HEK293 (cell line): ENCODE measurements at regions not wholly inside any gene's neighbourhood (a gene's known extent, or its start where the extent isn't known, plus 50 kb on each side); places are given as distances from the start of the nearest gene placed in this dataset.

ENCODE experiments used
- CTCF ChIA-PET: fragments of 350-600 bp; formaldehyde crosslinking; extraction: SDS; loops from one replicate; lab custom pipeline; 2021; ENCODE audit warnings: antibody characterized with exemption; lab: Yijun Ruan, JAX
- POLR2A ChIA-PET: fragments of 300-600 bp; formaldehyde crosslinking; extraction: SDS; loops from one replicate; lab custom pipeline; 2020; ENCODE audit warnings: antibody characterized with exemption, inconsistent platforms; lab: Yijun Ruan, JAX
- H3K27ac ChIP-seq: fragments of 200-500 bp; sonication (Bioruptor generic); 2 replicates; pipeline ENCODE4 v1.5.1; 2014; ENCODE audit warnings: low read depth, low read length, control low read depth, inconsistent platforms; ENCODE audit errors: extremely low read depth
- H3K36me3 ChIP-seq, 2 experiments: fragments of 200-500 bp in 1 of 2; sonication (Bioruptor generic) in 1 of 2; 1 replicate in 1 of 2; 2 replicates in 1 of 2; pipeline ENCODE4 v1.5.1; 2014 to 2017; ENCODE audit warnings: inconsistent platforms in 2 of 2, low read length in 2 of 2; ENCODE audit not compliant: control insufficient read depth in 2 of 2, insufficient read depth in 1 of 2
- H3K4me1 ChIP-seq: fragments of 200-500 bp; sonication (Bioruptor generic); 2 replicates; pipeline ENCODE4 v1.5.1; 2014; ENCODE audit warnings: mild to moderate bottlenecking, low read length, inconsistent platforms; ENCODE audit not compliant: control insufficient read depth, insufficient read depth
- H3K4me3 ChIP-seq: 2 replicates; pipeline ENCODE4 v1.5.1; 2011; ENCODE audit warnings: low read depth, mild to moderate bottlenecking, control low read depth, low read length, moderate library complexity
- H3K9me3 ChIP-seq: fragments of 200-500 bp; sonication (Bioruptor generic); 2 replicates; pipeline ENCODE4 v1.5.1; 2014; ENCODE audit warnings: low read depth, low read length, inconsistent platforms; ENCODE audit not compliant: control insufficient read depth, insufficient read depth
- BCL11B ChIP-seq: fragments of 450-650 bp; formaldehyde crosslinking; IDR thresholded peaks from 2 replicates; pipeline ENCODE4 v1.5.1; 2016; ENCODE audit warnings: low read depth, missing biosample characterization, missing genetic modification characterization
- OVOL3 ChIP-seq: fragments of 450-650 bp; formaldehyde crosslinking; IDR thresholded peaks from 2 replicates; pipeline ENCODE4 v1.5.1; 2016; ENCODE audit warnings: missing biosample characterization, missing genetic modification characterization
- TSHZ1 ChIP-seq: fragments of 450-650 bp; formaldehyde crosslinking; IDR thresholded peaks from 2 replicates; pipeline ENCODE4 v1.5.1; 2016; ENCODE audit warnings: missing biosample characterization, missing genetic modification characterization, borderline replicate concordance
- ZFP69B ChIP-seq: fragments of 450-650 bp; formaldehyde crosslinking; IDR thresholded peaks from 2 replicates; pipeline ENCODE4 v1.5.1; 2016; ENCODE audit warnings: missing biosample characterization, missing genetic modification characterization
- ZIC2 ChIP-seq: fragments of 450-650 bp; formaldehyde crosslinking; IDR thresholded peaks from 2 replicates; pipeline ENCODE4 v1.5.1; 2016; ENCODE audit warnings: missing biosample characterization, missing genetic modification characterization
- ZNF133 ChIP-seq: fragments of 450-650 bp; formaldehyde crosslinking; IDR thresholded peaks from 2 replicates; pipeline ENCODE4 v1.5.1; 2016; ENCODE audit warnings: missing biosample characterization, missing genetic modification characterization
- ZNF138 ChIP-seq: fragments of 450-650 bp; formaldehyde crosslinking; IDR thresholded peaks from 2 replicates; pipeline ENCODE4 v1.5.1; 2016; ENCODE audit warnings: missing biosample characterization, missing genetic modification characterization, borderline replicate concordance
- ZNF155 ChIP-seq: fragments of 450-650 bp; formaldehyde crosslinking; IDR thresholded peaks from 2 replicates; pipeline ENCODE4 v1.5.1; 2016; ENCODE audit warnings: missing biosample characterization, missing genetic modification characterization
- ZNF184 ChIP-seq: fragments of 450-650 bp; IDR thresholded peaks from 2 replicates; pipeline ENCODE4 v1.5.1; 2018; ENCODE audit warnings: missing biosample characterization, mild to moderate bottlenecking, missing genetic modification characterization
- ZNF2 ChIP-seq: fragments of 450-650 bp; formaldehyde crosslinking; IDR thresholded peaks from 2 replicates; pipeline ENCODE4 v1.5.1; 2016; ENCODE audit warnings: missing biosample characterization, missing genetic modification characterization
- ZNF248 ChIP-seq: fragments of 450-650 bp; formaldehyde crosslinking; IDR thresholded peaks from 2 replicates; pipeline ENCODE4 v1.5.1; 2017; ENCODE audit warnings: missing biosample characterization, missing genetic modification characterization
- ZNF324 ChIP-seq: fragments of 450-650 bp; formaldehyde crosslinking; IDR thresholded peaks from 2 replicates; pipeline ENCODE4 v1.5.1; 2016; ENCODE audit warnings: missing biosample characterization, missing genetic modification characterization
- ZNF37A ChIP-seq: fragments of 450-650 bp; IDR thresholded peaks from 2 replicates; pipeline ENCODE4 v1.5.1; 2018; ENCODE audit warnings: missing biosample characterization, missing genetic modification characterization
- ZNF394 ChIP-seq: fragments of 450-650 bp; formaldehyde crosslinking; IDR thresholded peaks from 2 replicates; pipeline ENCODE4 v1.5.1; 2016; ENCODE audit warnings: missing biosample characterization, missing genetic modification characterization, mild to moderate bottlenecking, moderate library complexity, borderline replicate concordance
- ZNF404 ChIP-seq: fragments of 450-650 bp; formaldehyde crosslinking; IDR thresholded peaks from 2 replicates; pipeline ENCODE4 v1.5.1; 2017; ENCODE audit warnings: missing biosample characterization, missing genetic modification characterization
- ZNF433 ChIP-seq: fragments of 450-650 bp; formaldehyde crosslinking; IDR thresholded peaks from 2 replicates; pipeline ENCODE4 v1.5.1; 2016; ENCODE audit warnings: missing biosample characterization, missing genetic modification characterization, low read depth
- ZNF571 ChIP-seq: fragments of 450-650 bp; formaldehyde crosslinking; IDR thresholded peaks from 2 replicates; pipeline ENCODE4 v1.5.0; 2017; ENCODE audit warnings: missing biosample characterization, missing genetic modification characterization
- ZNF677 ChIP-seq: fragments of 450-650 bp; IDR thresholded peaks from 2 replicates; pipeline ENCODE4 v1.5.0; 2018; ENCODE audit warnings: missing biosample characterization, mild to moderate bottlenecking, missing genetic modification characterization, moderate library complexity
- ZNF747 ChIP-seq: fragments of 450-650 bp; formaldehyde crosslinking; IDR thresholded peaks from 2 replicates; pipeline ENCODE4 v1.5.1; 2016; ENCODE audit warnings: missing biosample characterization, missing genetic modification characterization
- ZNF785 ChIP-seq: fragments of 450-650 bp; formaldehyde crosslinking; IDR thresholded peaks from 2 replicates; pipeline ENCODE4 v1.5.1; 2016; ENCODE audit warnings: missing biosample characterization, missing genetic modification characterization
- ZNF830 ChIP-seq: fragments of 450-650 bp; IDR thresholded peaks from 2 replicates; pipeline ENCODE4 v1.5.0; 2018; ENCODE audit warnings: missing biosample characterization, missing genetic modification characterization, low read depth, mild to moderate bottlenecking, moderate library complexity
- ZNF843 ChIP-seq: fragments of 450-650 bp; formaldehyde crosslinking; IDR thresholded peaks from 2 replicates; pipeline ENCODE4 v1.5.1; 2016; ENCODE audit warnings: missing biosample characterization, missing genetic modification characterization
- ZSCAN23 ChIP-seq: fragments of 450-650 bp; formaldehyde crosslinking; IDR thresholded peaks from 2 replicates; pipeline ENCODE4 v1.5.1; 2016; ENCODE audit warnings: missing biosample characterization, missing genetic modification characterization
- ZXDB ChIP-seq: fragments of 450-650 bp; formaldehyde crosslinking; IDR thresholded peaks from 2 replicates; pipeline ENCODE4 v1.5.1; 2016; ENCODE audit warnings: missing biosample characterization, missing genetic modification characterization
- TF ChIP-seq, protein P1 (sequence below): fragments of 450-650 bp; formaldehyde crosslinking; IDR thresholded peaks from 2 replicates; pipeline ENCODE4 v1.5.1; 2016; ENCODE audit warnings: missing biosample characterization, missing genetic modification characterization
- TF ChIP-seq, protein P2 (sequence below): fragments of 450-650 bp; formaldehyde crosslinking; IDR thresholded peaks from 2 replicates; pipeline ENCODE4 v1.5.1; 2016; ENCODE audit warnings: missing biosample characterization, missing genetic modification characterization

GRCh38 chr3:182172534-182172933, 460.8 kb downstream of the SOX2 start:
- no peak overlapping the region for H3K27ac ChIP-seq
- TF ChIP-seq ZNF404 (no peak), ZNF394 (no peak), ZNF138 (no peak), ZNF155 (tag by site-specific recombination) (no peak), ZNF571 (tag by site-specific recombination) (no peak), ZNF37A (tag by site-specific recombination) (no peak), ZNF324 (no peak), ZNF843 (tag by site-specific recombination) (no peak)
- H3K4me1 ChIP-seq, result no peaks in the 10 kb centered on the region
- H3K36me3 ChIP-seq, result no peaks in the 10 kb centered on the region
- POLR2A ChIA-PET, result no interaction called here
- CTCF ChIA-PET, result no interaction called here
- no peak overlapping the region for H3K4me3 ChIP-seq
- H3K9me3 ChIP-seq, result no peaks in the 10 kb centered on the region

GRCh38 chr3:182178488-182179200, 466.9 kb downstream of the SOX2 start:
- no peaks in the 10 kb centered on the region for H3K36me3 ChIP-seq
- no peak overlapping the region for H3K27ac ChIP-seq
- CTCF ChIA-PET, result no interaction called here
- peaks cover 12% of the 10 kb centered on the region; the same call in 1 of the 2 replicates for H3K4me1 ChIP-seq
- H3K4me3 ChIP-seq, result no peak overlapping the region
- POLR2A ChIA-PET, result no interaction called here
- TF ChIP-seq ZNF747, result no peak
- H3K9me3 ChIP-seq, result no peaks in the 10 kb centered on the region

GRCh38 chr3:182179631-182180030, 467.9 kb downstream of the SOX2 start:
- ChIA-PET CTCF (no interaction called here), POLR2A (no interaction called here)
- Histone ChIP-seq H3K4me3 (no peak overlapping the region), H3K9me3 (no peaks in the 10 kb centered on the region), H3K36me3 (no peaks in the 10 kb centered on the region), H3K27ac (no peak overlapping the region), H3K4me1 (peaks cover 12% of the 10 kb centered on the region; the same call in 1 of the 2 replicates)
- no peak for TF ChIP-seq ZNF830 (tag by site-specific recombination)
- no peak for TF ChIP-seq ZFP69B (tag by site-specific recombination)
- no peak for TF ChIP-seq BCL11B
- TF ChIP-seq, protein P1, sequence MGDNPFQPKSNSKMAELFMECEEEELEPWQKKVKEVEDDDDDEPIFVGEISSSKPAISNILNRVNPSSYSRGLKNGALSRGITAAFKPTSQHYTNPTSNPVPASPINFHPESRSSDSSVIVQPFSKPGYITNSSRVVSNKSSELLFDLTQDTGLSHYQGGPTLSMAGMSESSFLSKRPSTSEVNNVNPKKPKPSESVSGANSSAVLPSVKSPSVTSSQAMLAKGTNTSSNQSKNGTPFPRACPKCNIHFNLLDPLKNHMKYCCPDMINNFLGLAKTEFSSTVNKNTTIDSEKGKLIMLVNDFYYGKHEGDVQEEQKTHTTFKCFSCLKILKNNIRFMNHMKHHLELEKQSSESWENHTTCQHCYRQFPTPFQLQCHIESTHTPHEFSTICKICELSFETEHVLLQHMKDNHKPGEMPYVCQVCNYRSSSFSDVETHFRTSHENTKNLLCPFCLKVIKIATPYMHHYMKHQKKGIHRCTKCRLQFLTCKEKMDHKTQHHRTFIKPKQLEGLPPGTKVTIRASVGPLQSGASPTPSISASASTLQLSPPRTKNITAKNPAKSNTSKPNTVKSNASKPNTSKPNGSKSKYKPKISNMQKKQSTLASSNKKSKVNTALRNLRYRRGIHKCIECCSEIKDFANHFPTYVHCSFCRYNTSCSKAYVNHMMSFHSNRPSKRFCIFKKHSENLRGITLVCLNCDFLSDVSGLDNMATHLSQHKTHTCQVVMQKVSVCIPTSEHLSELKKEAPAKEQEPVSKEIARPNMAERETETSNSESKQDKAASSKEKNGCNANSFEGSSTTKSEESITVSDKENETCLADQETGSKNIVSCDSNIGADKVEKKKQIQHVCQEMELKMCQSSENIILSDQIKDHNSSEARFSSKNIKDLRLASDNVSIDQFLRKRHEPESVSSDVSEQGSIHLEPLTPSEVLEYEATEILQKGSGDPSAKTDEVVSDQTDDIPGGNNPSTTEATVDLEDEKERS, result no peak
- TF ChIP-seq, protein P2, sequence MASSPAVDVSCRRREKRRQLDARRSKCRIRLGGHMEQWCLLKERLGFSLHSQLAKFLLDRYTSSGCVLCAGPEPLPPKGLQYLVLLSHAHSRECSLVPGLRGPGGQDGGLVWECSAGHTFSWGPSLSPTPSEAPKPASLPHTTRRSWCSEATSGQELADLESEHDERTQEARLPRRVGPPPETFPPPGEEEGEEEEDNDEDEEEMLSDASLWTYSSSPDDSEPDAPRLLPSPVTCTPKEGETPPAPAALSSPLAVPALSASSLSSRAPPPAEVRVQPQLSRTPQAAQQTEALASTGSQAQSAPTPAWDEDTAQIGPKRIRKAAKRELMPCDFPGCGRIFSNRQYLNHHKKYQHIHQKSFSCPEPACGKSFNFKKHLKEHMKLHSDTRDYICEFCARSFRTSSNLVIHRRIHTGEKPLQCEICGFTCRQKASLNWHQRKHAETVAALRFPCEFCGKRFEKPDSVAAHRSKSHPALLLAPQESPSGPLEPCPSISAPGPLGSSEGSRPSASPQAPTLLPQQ (tag by site-specific recombination), result no peak
- TF ChIP-seq ZNF394, result no peak
- no peak for TF ChIP-seq ZIC2 (tag by site-specific recombination)
- TF ChIP-seq ZNF677 (tag by site-specific recombination), result no peak
- TF ChIP-seq ZXDB, result no peak
- TF ChIP-seq TSHZ1 (tag by site-specific recombination), result no peak
- no peak for TF ChIP-seq ZNF133 (tag by site-specific recombination)
- TF ChIP-seq ZSCAN23 (tag by site-specific recombination), result no peak
- no peak for TF ChIP-seq ZNF2 (tag by site-specific recombination)
- no peak for TF ChIP-seq ZNF248 (tag by site-specific recombination)
- no peak for TF ChIP-seq ZNF785 (tag by site-specific recombination)
- TF ChIP-seq ZNF184 (tag by site-specific recombination), result no peak
- TF ChIP-seq ZNF433, result no peak
- TF ChIP-seq OVOL3 (tag by site-specific recombination), result no peak
- TF ChIP-seq, all 188 proteins: peak for 0
